GM23338 (cell line): ENCODE measurements at regions not wholly inside any gene's neighbourhood (a gene's known extent, or its start where the extent isn't known, plus 50 kb on each side); places are given as distances from the start of the nearest gene placed in this dataset.

Experiments
- ATAC-seq: fragments of 200-7000 bp; cut with Tn5 transposase; 3 replicates; pipeline ENCODE4 v1.9.1; 2020
- DNase-seq: peaks from one replicate; pipeline ENCODE4 v3.0.0-alpha.2; 2015; ENCODE audit warnings: low spot score
- H2AFZ ChIP-seq: fragments of 200-600 bp; sonication (generic); 2 replicates; pipeline ENCODE4 v1.8.0; 2016; ENCODE audit warnings: antibody characterized with exemption, mild to moderate bottlenecking, moderate library complexity
- H3F3A ChIP-seq: fragments of 200-600 bp; sonication (generic); replicated peaks from 2 replicates; pipeline ENCODE4 v1.8.0; 2017; ENCODE audit warnings: antibody characterized with exemption, mixed run types, low read depth
- H3K27ac ChIP-seq: fragments of 200-600 bp; sonication (generic); 2 replicates; pipeline ENCODE4 v1.6.1; 2016; ENCODE audit warnings: low read depth
- H3K27me3 ChIP-seq: fragments of 200-600 bp; sonication (generic); 2 replicates; pipeline ENCODE4 v1.8.0; 2016; ENCODE audit warnings: mild to moderate bottlenecking, mixed run types, moderate library complexity; ENCODE audit not compliant: insufficient read depth
- H3K36me3 ChIP-seq: fragments of 200-600 bp; sonication (generic); 2 replicates; pipeline ENCODE4 v1.8.0; 2016; ENCODE audit warnings: mild to moderate bottlenecking; ENCODE audit not compliant: insufficient read depth
- H3K4me1 ChIP-seq: fragments of 200-600 bp; sonication (generic); 2 replicates; pipeline ENCODE4 v1.8.0; 2016; ENCODE audit warnings: mild to moderate bottlenecking, moderate library complexity; ENCODE audit not compliant: insufficient read depth
- H3K4me2 ChIP-seq: fragments of 200-600 bp; sonication (generic); 2 replicates; pipeline ENCODE4 v1.7.1; 2017; ENCODE audit warnings: mixed run types
- H3K4me3 ChIP-seq: fragments of 200-600 bp; sonication (generic); 2 replicates; pipeline ENCODE4 v1.6.1; 2016; ENCODE audit warnings: mixed run types
- H3K79me2 ChIP-seq: fragments of 200-600 bp; sonication (generic); replicated peaks from 2 replicates; pipeline ENCODE4 v1.8.0; 2017; ENCODE audit warnings: mild to moderate bottlenecking; ENCODE audit not compliant: insufficient read depth
- H3K9me2 ChIP-seq: fragments of 200-600 bp; sonication (generic); 2 replicates; pipeline ENCODE4 v1.8.0; 2017; ENCODE audit not compliant: insufficient read depth
- H4K20me1 ChIP-seq: fragments of 200-600 bp; sonication (generic); replicated peaks from 2 replicates; pipeline ENCODE4 v1.8.0; 2017; ENCODE audit warnings: mild to moderate bottlenecking; ENCODE audit not compliant: insufficient read depth
- H3K27ac Mint-ChIP-seq: 2 replicates; pipeline ENCODE4 v1.8.0; 2020; ENCODE audit warnings: inconsistent platforms, mild to moderate bottlenecking, moderate library complexity, mixed read lengths
- H3K27me3 Mint-ChIP-seq: 3 replicates; pipeline ENCODE4 v1.8.0; 2022; ENCODE audit warnings: low read depth, mild to moderate bottlenecking, moderate library complexity, mixed read lengths, inconsistent platforms; ENCODE audit not compliant: insufficient read depth, poor library complexity
- H3K36me3 Mint-ChIP-seq: 3 replicates; pipeline ENCODE4 v1.8.0; 2021; ENCODE audit warnings: low read depth, mild to moderate bottlenecking, inconsistent platforms, moderate library complexity, mixed read lengths
- H3K4me1 Mint-ChIP-seq: 3 replicates; pipeline ENCODE4 v1.8.0; 2020; ENCODE audit warnings: mild to moderate bottlenecking, inconsistent platforms, mixed read lengths
- H3K4me3 Mint-ChIP-seq: 3 replicates; pipeline ENCODE4 v1.8.0; 2021; ENCODE audit warnings: moderate library complexity, mild to moderate bottlenecking, inconsistent platforms, mixed read lengths
- H3K9me3 Mint-ChIP-seq: 3 replicates; pipeline ENCODE4 v1.8.0; 2020; ENCODE audit warnings: moderate library complexity, mild to moderate bottlenecking, inconsistent platforms, mixed read lengths
- ETS1 ChIP-seq: IDR thresholded peaks from 2 replicates; pipeline ENCODE4 v1.6.1; 2016; ENCODE audit warnings: antibody characterized with exemption
- EZH2phosphoT487 ChIP-seq: fragments of 200-600 bp; sonication (generic); IDR thresholded peaks from one replicate; pipeline ENCODE4 v1.8.1; 2018; ENCODE audit warnings: antibody characterized with exemption; ENCODE audit not compliant: unreplicated experiment
- JUNB ChIP-seq: IDR thresholded peaks from one replicate; pipeline ENCODE4 v1.6.1; 2016; ENCODE audit warnings: antibody characterized with exemption; ENCODE audit not compliant: unreplicated experiment
- POLR2AphosphoS5 ChIP-seq: IDR thresholded peaks from 2 replicates; pipeline ENCODE4 v1.6.1; 2016; ENCODE audit warnings: antibody characterized with exemption, low read depth
- TF ChIP-seq, protein P1 (sequence below): fragments of 250-450 bp; sonication (Bioruptor Pico); IDR thresholded peaks from 2 replicates; pipeline ENCODE4 v1.5.0; 2020; ENCODE audit warnings: mild to moderate bottlenecking, moderate library complexity

DNA sequence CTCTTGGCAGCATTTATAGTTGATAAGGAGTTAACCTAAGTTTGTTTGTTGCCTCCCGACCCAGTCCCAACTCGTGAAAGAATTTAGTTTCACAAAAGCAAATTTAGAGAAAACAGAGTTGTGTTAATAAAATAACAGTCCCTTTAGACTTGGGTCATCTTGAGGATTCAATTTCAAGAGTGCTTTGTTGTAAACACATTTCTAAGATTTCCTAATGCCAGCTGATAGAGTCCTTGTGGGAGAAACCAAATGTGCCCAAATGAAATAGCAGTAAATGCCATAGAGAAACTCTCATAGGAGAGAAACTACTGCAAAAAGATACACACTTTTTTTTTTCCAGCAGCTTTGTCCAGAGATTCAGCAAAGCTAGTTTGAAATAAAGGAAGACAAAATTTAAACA, 211.3 kb upstream of the BMPER start:
- no peak overlapping the region for H3K4me3 ChIP-seq
- no peaks in the 10 kb centered on the region for H3F3A ChIP-seq
- H3K9me3 Mint-ChIP-seq: no peaks in the 10 kb centered on the region; the same call in 2 of the 3 replicates
- H3K27me3 ChIP-seq: no peaks in the 10 kb centered on the region
- no peaks in the 10 kb centered on the region for H3K79me2 ChIP-seq
- no peaks in the 10 kb centered on the region for H3K36me3 ChIP-seq
- H3K36me3 Mint-ChIP-seq: no peaks in the 10 kb centered on the region
- H3K4me3 Mint-ChIP-seq: no peak overlapping the region
- no peaks in the 10 kb centered on the region for H3K27me3 Mint-ChIP-seq
- ATAC-seq (no peak), DNase-seq (no peak)
- no peaks in the 10 kb centered on the region for H3K4me1 Mint-ChIP-seq
- H3K4me1 ChIP-seq: no peaks in the 10 kb centered on the region
- no peak overlapping the region for H3K4me2 ChIP-seq
- no peak overlapping the region for H2AFZ ChIP-seq
- no peak overlapping the region for H3K27ac Mint-ChIP-seq
- TF ChIP-seq, protein P1, sequence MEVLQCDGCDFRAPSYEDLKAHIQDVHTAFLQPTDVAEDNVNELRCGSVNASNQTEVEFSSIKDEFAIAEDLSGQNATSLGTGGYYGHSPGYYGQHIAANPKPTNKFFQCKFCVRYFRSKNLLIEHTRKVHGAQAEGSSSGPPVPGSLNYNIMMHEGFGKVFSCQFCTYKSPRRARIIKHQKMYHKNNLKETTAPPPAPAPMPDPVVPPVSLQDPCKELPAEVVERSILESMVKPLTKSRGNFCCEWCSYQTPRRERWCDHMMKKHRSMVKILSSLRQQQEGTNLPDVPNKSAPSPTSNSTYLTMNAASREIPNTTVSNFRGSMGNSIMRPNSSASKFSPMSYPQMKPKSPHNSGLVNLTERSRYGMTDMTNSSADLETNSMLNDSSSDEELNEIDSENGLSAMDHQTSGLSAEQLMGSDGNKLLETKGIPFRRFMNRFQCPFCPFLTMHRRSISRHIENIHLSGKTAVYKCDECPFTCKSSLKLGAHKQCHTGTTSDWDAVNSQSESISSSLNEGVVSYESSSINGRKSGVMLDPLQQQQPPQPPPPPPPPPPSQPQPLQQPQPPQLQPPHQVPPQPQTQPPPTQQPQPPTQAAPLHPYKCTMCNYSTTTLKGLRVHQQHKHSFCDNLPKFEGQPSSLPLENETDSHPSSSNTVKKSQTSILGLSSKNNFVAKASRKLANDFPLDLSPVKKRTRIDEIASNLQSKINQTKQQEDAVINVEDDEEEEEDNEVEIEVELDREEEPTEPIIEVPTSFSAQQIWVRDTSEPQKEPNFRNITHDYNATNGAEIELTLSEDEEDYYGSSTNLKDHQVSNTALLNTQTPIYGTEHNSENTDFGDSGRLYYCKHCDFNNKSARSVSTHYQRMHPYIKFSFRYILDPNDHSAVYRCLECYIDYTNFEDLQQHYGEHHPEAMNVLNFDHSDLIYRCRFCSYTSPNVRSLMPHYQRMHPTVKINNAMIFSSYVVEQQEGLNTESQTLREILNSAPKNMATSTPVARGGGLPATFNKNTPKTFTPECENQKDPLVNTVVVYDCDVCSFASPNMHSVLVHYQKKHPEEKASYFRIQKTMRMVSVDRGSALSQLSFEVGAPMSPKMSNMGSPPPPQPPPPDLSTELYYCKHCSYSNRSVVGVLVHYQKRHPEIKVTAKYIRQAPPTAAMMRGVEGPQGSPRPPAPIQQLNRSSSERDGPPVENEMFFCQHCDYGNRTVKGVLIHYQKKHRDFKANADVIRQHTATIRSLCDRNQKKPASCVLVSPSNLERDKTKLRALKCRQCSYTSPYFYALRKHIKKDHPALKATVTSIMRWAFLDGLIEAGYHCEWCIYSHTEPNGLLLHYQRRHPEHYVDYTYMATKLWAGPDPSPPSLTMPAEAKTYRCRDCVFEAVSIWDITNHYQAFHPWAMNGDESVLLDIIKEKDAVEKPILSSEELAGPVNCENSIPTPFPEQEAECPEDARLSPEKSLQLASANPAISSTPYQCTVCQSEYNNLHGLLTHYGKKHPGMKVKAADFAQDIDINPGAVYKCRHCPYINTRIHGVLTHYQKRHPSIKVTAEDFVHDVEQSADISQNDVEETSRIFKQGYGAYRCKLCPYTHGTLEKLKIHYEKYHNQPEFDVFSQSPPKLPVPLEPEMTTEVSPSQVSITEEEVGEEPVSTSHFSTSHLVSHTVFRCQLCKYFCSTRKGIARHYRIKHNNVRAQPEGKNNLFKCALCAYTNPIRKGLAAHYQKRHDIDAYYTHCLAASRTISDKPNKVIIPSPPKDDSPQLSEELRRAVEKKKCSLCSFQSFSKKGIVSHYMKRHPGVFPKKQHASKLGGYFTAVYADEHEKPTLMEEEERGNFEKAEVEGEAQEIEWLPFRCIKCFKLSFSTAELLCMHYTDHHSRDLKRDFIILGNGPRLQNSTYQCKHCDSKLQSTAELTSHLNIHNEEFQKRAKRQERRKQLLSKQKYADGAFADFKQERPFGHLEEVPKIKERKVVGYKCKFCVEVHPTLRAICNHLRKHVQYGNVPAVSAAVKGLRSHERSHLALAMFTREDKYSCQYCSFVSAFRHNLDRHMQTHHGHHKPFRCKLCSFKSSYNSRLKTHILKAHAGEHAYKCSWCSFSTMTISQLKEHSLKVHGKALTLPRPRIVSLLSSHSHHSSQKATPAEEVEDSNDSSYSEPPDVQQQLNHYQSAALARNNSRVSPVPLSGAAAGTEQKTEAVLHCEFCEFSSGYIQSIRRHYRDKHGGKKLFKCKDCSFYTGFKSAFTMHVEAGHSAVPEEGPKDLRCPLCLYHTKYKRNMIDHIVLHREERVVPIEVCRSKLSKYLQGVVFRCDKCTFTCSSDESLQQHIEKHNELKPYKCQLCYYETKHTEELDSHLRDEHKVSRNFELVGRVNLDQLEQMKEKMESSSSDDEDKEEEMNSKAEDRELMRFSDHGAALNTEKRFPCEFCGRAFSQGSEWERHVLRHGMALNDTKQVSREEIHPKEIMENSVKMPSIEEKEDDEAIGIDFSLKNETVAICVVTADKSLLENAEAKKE (CRISPR knock-in tag): no peak
- no peak for TF ChIP-seq JUNB
- no peak for TF ChIP-seq EZH2phosphoT487
- no peak for TF ChIP-seq POLR2AphosphoS5
- no peak overlapping the region for H3K27ac ChIP-seq
- H4K20me1 ChIP-seq: no peaks in the 10 kb centered on the region
- no peaks in the 10 kb centered on the region for H3K9me2 ChIP-seq

DNA sequence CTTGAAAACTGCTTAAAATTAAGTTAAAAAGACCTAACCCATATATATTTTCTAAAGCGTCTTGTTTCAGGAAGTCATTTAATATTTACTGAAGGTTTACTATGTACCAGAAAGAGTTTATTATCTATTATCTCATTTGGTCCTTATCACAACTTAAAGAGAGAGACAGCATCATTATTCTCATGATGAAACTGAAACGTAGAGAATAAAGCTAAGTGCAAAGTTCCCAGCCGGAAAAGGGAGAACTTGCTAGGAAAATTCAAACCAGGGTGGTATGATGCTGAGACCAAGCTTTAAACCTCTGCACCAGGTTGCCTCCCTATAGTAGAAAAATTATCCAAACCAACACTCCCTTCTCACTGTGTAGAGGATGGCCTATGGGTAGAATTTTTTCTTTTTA, 207.7 kb upstream of the BMPER start:
- Mint-ChIP-seq H3K4me3 (no peak overlapping the region), H3K4me1 (no peaks in the 10 kb centered on the region), H3K27ac (no peak overlapping the region), H3K9me3 (peaks cover 28% of the 10 kb centered on the region), H3K27me3 (no peaks in the 10 kb centered on the region), H3K36me3 (peaks cover 29% of the 10 kb centered on the region)
- H3K4me3 ChIP-seq: no peak overlapping the region
- no peaks in the 10 kb centered on the region for H4K20me1 ChIP-seq
- H3K4me2 ChIP-seq: no peak overlapping the region
- no peaks in the 10 kb centered on the region for H3K27me3 ChIP-seq
- ATAC-seq: no peak
- H3K27ac ChIP-seq: no peak overlapping the region
- H3K4me1 ChIP-seq: no peaks in the 10 kb centered on the region
- no peaks in the 10 kb centered on the region; the same call in 1 of the 2 replicates for H3K36me3 ChIP-seq
- DNase-seq: no peak
- H3K9me2 ChIP-seq: no peaks in the 10 kb centered on the region
- H3F3A ChIP-seq: no peaks in the 10 kb centered on the region
- no peak overlapping the region for H2AFZ ChIP-seq
- H3K79me2 ChIP-seq: no peaks in the 10 kb centered on the region
- TF ChIP-seq JUNB (no peak), ETS1 (no peak)
- TF ChIP-seq, protein P1 (CRISPR knock-in tag): no peak
